Fibroblast of lung (primary cell): ENCODE measurements at regions not wholly inside any gene's neighbourhood (a gene's known extent, or its start where the extent isn't known, plus 50 kb on each side); places are given as distances from the start of the nearest gene placed in this dataset.

ENCODE experiments used
- CTCF ChIP-seq, 2 donors: IDR thresholded peaks in 1 of 2; conservative IDR thresholded peaks in 1 of 2; 1 replicate in 1 of 2; 2 replicates in 1 of 2; pipeline ENCODE4 v1.5.1; 2011 to 2012; ENCODE audit warnings: low read length in 2 of 2, control low read depth in 1 of 2, inconsistent platforms in 1 of 2, low read depth in 1 of 2, mild to moderate bottlenecking in 1 of 2
- EZH2 ChIP-seq: IDR thresholded peaks from 2 replicates; pipeline ENCODE4 v1.5.1; 2012; ENCODE audit warnings: low read length, control low read depth, mild to moderate bottlenecking; ENCODE audit errors: missing control alignments

DNA sequence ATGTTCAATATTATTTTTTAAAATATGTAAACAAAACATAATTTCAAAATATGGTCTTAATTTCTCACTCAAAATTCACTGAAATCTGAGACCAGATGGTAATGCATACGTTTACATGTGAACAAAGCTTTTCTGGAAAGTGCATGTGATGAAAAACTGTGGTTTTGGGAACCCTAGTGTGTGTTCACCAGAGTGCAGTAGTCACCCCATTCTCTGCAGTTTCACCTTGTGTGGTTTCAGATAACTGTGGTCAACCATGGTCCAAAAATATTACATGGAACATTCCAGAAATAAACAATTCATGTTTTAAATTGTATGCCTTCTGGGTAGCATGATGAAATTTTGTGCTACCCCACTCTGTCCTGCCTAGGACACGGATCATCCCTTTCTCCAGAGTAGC is 2021.9 kb downstream of the MRPL39 start:
- no peak for TF ChIP-seq CTCF (conservative IDR thresholded peaks at IDR 0.05 in 1 of 2, IDR thresholded peaks at IDR 0.05 in 1 of 2; ENCODE audit: low read depth in 1 of 2, low read length in 2 of 2)
- TF ChIP-seq EZH2: no peak
